Activated CD4-positive, alpha-beta T cell treated with anti-CD3 and anti-CD28 coated beads, Interleukin-2, amount 50 U/mL, for 4 hours (primary cell): ENCODE measurements at regions not wholly inside any gene's neighbourhood (a gene's known extent, or its start where the extent isn't known, plus 50 kb on each side); places are given as distances from the start of the nearest gene placed in this dataset.
"Not testable (repeated sequence)": the region's sequence is repeated elsewhere in the genome, so short reads cannot be mapped to it uniquely, and the experiment has no call there.

ENCODE experiments used
- DNase-seq, 2 experiments: peaks; one replicate each; pipeline ENCODE4 v3.0.0-alpha.2; 2020

DNA sequence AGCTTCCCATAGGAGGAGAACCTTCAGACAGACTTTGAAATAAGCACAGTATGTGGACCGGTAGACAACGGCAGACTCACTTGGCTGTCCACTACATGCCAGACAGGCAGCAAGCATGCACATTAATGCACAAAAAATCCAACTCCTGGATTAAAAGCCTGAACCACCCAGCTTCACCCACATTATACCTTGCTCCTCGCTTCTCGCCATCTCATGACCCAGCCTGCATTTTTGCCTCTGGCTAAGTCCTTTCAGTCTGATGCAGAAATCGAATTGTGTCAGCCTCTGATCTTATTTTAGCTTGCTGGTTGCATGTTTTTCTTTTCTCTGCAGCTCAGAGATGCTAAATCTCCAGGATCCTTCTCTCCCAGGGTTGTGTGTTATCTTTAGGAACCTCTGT, 358.7 kb downstream of the RFC3 start:
- no peak for DNase-seq

DNA sequence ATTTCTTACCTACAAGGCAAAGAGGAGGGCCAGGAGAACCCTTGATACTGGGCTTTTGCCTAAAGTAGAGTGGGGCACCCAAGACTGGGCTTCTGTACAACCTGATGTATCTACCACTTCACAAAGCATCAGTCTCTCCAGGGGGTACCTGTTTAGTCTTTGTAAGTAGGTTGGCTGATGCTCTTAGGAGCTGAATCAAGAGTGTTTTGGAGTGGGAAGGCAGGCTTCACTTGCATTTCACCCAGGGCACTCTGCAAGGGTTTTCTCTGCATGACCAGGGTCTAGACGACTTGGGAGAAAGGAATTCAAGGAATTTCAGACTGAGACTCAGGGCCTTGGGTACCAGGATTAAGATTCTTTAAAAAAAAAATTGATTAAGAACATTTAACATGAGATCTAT, 361.5 kb downstream of the RFC3 start:
- DNase-seq = no peak

DNA sequence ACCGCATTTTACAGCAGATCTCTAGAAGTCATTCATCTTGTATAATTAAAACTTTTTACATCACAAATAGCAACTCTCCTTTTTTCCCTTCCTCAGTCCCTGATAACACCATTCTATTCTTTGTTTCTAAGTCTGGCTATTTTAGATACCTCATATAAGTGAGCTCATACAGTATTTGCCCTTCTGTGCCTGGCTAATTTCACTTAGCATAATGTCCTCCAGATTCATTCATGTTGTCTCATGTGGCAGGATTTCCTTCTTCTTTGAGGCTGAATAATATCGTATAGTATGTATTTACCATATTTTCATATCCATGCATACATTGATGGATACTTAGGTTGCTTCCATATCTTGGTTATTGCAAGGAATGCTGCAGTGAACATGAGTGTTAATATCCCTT, 362.0 kb downstream of the RFC3 start:
- DNase-seq = no peak

DNA sequence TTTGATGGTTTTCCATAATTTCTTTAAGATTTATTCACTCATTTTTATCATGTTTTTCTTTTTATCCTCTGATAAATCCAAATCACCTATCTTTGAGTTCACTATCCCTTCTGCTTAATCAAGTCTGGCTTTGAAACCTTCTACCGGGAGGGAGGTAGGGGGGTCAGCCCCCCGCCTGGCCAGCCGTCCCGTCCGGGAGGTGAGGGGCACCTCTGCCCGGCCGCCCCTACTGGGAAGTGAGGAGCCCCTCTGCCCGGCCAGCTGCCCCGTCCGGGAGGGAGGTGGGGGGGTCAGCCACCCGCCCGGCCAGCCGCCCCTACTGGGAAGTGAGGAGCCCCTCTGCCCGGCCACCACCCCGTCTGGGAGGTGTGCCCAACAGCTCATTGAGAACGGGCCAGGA, 363.3 kb downstream of the RFC3 start:
- DNase-seq = not testable (repeated sequence)

DNA sequence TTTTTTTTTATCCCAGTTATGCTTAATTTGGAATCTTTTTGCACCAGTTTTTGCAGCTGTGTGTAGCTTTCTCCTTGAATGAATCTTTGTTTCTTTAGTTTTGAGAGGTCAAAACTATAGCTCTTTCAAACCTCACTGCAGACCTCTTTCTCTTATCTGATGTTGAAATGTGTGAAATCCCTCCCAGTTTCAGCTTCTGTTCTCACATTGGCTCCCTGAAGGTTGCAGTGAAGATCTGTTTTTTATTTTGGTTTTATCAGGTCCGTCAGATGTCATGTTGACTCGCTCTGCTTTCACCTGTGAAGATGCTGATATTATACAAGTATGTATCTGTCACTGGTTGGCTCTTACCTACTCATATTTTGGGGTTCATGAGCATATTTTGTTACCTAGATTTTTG, 372.0 kb downstream of the RFC3 start:
- DNase-seq = no peak

DNA sequence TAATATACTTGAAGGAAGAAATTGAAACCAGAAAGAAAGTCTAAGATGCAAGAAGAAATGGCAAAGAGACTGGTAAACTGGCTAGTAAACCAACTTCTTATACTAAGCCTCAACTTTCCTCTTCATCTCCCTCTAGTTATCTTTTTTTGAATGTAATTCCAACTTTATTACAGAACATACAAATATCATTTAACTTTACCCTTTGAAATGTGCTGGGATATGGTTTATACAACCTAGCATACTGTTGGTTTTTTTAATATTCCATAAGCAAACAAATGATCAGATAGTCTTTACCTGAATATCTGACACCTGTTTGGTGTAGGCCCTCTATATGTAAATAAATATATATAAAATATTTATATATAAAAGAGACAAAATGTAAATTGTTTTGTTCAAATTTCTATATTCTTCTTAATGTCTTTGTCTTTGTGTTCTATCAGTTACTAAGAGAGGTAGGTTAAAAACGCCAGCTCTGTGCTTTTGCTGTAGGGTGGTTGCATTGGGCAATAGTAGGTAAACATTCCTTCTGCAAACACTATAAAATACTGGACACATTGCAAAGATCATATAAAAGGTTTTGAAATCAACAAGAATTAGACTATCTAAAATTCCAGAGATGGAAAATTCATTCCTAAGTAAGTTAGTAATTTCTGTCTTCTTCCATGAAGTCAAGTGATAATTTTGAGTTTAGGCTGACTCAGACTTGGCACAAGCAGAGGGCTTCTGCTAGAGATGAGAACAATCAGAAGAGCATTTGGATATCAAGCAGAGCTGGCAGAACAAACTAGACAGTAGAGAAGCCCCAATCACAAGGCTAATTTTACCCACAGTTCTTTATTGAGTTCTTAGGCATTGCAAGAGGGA, 383.3 kb downstream of the RFC3 start:
- DNase-seq = no peak

DNA sequence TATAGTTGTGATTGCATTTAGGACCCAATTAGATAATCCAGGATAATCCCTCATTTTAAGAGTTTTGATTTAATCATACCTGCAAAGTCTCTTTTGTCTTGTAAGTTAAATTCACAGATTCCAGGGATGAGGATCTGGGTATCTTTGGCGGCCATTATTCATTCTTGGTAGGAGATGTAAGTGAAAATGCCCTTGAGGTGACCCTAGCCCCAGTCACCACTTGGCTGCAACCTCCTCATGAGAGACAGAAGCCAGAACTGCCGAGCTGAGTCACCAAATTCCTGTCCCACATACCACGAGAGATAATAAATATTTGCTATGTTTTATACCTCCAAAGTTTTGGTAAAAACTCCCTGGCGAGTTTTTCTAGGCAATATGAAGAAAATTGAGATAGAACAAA, 389.4 kb downstream of the RFC3 start:
- DNase-seq = no peak

DNA sequence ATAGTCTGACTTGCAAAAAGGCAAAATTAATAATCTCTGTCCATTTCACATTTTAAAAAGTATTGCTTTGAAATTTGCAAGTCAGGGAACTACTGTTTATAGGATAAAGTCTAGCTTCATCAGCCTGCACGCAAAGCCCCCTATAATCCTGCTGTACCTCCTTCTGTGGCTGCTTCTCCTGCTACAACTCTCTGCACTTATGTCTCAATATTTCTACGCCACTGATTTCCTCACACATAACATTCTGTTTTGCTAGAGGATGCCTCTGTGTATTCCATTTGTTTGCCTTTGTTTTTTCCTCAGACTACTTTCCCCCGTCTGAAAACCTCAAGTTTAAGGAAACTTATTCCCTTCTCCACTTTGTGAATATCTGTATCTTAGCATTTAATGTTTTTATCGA, 389.9 kb downstream of the RFC3 start:
- DNase-seq = no peak

DNA sequence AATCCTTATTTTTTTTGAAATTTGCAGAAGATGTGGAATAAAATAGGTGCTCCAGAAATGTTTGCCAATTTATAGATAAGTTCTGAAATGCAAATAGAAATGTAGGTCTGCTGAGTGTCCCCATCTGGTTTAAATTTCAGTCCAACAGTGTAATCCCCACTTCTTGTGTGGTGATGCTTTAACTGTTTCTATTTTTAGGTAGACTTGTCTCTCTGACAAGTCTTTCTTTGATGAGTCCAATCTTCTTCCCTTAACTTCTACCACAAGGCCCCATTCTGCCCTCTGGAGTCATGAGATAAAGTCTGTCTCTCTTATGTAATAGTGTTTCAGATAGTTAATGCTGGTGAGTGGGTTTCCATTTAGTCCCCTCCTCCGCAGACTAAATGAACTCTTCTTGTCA, 390.4 kb downstream of the RFC3 start:
- no peak for DNase-seq

DNA sequence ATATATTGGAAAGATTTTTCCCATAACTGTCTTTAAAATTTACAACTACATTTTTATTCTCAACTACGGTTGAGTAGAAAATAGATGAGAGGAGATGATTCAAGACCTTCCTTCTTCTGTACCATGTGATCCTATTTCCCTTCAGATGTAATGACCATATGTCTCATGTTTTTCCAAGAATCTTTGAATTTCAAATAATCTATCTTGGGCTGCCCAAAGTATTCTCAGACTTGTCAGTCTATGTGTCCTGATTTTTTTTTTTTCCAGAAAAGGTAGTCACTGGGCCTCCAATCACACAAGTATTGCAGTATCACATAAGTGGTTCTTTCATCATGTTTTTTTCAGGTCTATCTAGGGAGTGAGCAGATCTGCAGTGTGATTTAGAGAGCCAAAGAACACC, 392.4 kb downstream of the RFC3 start:
- no peak for DNase-seq

DNA sequence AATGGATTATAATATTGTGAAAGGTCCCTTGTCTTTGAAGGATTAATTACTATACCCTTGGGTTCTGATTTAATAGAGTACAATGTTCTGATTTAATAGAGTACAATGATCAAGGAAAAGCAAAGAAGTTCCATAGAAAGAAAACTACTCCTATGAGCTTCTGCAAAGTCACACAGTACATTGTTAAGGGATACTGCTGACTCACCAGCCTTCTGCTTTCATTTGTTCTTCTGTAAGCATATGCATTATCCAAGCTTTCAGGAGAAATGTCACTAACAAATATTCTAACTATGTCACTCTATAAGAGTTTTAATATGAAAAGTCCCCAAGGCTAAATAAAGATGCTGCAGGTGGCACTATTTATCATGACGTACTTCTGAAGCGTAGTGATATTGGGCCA, 396.7 kb downstream of the RFC3 start:
- no peak for DNase-seq

DNA sequence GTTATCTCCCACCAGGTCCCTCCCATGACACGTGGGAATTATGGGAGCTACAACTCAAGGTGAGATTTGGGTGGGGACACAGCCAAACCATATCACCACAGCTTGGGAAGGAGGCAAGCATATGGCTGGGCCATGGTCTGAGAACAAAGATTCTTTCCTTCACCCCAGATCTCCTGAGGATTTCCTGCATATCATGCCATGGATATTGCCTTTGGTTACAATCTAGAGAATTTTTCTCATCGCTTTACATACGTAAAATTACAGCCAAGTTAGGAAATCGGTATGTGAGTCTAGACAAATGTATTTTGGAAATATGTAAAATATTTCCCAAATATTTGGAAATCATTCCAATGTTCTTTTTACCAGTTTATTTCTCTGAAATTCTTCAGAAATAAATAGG, 398.3 kb downstream of the RFC3 start:
- DNase-seq = no peak

DNA sequence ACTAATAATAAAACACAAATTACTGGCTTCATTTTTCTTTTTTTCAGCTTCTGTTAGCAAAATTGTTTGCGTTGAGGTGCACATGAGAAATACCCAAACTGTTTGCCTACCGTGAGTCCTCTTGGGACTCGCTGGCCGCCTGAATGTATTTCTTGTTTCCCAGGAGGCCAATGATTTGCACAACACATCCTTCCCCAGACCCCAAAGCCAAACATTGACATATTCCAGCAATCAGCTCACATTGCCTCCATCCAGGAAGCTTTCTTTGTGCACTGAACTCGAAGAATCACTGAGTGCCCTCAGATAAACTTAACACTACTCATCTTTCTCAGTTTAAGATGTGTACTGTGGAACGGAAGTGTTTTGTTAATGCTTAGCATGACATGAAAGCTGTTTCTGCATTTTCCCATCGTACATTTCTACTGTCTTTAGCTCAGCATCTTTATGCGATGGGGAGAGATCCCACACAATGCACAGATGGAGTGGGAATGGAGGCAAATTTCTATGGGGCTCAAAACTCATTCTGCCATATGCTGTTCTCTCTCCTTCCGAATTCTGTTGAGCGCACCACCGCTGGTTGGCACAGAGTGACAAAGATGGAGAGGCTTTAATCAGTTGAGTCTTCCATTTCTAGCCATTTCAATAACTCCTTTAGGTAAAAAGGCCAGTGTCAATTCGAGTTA, 399.5 kb downstream of the RFC3 start:
- no peak for DNase-seq

DNA sequence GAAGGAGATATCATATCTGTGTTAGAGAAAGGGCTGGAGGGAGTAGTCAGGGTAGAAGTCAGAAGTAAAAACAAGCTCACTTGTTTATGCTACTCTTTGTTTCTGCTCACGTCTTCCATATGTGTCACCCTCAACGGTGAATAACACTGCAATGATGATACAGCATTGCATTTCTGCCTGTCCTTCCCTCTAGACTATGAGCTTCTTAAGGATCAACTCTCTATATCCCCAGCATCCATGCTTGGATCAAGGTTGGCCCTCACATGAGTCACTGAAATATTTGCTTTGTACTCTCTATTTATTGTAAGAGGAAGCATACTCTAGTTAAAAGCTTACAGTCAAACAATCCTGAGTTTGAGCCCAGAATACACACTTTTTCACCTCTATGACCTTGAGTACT, 406.0 kb downstream of the RFC3 start:
- DNase-seq = no peak

DNA sequence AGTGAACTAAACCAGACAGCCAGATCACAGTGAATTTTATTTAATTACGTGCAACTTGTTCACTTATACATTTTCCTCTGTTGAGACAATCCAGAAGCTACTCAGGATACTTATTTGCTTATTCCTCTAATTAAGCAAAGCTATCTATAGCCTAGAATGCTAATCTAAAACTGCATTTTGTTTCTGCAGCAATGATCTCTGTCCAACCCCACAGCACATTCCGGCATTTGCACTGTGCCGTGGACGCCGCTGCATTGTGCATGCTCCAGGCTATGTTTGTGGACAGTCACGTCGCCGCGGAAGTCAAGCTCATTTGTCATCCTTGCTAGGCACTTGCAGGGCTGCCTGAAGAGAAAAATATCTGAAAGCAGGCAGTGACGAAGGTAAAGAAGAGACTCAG, 406.9 kb downstream of the RFC3 start:
- no peak for DNase-seq

DNA sequence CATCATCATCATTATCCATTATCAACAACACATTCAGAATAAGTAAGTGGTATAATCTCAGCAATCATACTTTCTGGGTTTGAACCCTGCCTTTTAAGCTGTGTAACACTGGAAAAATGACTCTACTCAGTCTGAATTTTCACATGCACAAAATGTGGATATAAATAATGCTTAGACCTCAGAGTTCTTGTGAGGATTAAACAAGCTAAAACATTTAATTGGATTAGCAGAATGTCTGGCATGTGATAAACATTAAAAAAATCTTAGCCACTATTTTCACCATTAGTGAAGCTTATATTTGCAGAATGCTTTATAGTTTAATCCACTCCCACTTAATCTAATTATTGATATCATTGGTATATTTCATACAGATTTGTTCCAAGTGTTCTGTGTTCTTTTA, 412.3 kb downstream of the RFC3 start:
- no peak for DNase-seq

DNA sequence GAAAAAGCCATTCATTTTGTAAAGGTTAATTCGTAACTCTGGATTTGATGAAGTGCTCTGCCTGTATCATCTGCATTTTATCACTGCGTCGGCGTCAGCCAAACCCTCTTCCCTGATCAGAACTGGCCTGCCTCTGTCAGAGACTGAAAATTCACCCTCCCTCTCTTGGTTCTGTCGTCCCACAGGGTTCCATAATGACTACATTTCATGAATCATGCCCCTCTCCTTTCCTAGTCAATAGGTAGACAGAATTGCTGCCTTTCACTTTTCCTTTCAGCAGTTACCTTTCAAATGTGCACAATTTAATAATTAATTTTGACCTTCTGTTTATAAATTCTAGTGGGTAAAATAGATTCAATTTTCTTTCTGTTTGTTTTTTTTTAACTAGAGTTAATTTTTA, 423.4 kb downstream of the RFC3 start:
- no peak for DNase-seq

DNA sequence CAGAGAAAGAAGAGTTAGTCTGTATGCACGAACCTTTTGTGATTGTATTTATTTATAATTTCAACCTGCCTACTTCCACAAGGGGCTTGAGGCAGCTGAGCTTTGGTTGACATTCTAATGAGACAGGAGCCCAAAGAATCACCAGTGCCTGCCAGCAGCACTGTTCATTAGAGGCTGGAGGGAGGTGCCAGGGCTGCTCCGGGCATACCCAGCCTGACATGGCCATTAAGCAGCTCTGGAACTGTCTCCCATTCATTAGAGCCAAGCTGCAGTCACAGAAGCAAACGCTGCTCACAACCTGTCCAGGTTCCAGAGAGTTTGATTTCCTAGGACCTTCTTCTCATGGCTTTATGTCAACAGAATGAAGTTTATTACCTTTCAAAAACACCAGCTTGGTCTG, 425.5 kb downstream of the RFC3 start:
- DNase-seq = no peak

DNA sequence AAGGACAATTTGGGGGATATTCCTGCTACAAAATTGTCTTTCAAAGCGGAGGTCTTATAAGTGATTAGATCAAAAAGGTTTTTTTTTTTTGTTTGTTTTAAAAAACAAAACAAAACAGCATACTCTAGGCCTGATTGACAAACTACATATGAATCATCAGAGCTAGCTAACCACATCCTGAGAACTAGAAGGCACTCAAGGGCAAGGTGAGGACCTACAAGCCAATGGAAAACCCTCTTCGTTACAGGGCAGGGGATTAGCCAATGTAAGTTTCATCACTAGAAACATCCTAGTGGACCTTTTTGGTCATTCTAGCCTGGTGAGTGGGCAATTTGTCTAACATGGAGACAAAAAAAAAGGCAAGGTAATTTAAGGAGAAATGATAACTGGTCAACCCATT, 428.6 kb downstream of the RFC3 start:
- no peak for DNase-seq

DNA sequence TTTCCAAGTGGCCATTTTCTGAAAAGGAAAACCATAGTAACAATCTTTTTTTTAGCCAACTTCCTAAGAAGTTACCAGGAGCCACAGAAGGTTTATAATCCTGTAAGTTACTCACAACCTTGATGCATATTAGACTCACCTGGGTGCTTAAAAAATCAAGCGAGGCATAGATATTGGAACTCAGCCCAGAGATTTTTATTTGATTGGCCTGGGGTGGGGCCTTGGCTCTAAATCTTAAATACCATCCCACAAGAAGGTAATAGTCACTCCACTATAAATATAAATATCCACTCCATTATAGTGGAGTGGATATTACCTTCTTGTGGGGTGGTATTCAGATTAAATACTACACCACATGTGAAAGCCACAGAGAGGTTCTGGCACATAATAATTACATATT, 429.6 kb downstream of the RFC3 start:
- no peak for DNase-seq

DNA sequence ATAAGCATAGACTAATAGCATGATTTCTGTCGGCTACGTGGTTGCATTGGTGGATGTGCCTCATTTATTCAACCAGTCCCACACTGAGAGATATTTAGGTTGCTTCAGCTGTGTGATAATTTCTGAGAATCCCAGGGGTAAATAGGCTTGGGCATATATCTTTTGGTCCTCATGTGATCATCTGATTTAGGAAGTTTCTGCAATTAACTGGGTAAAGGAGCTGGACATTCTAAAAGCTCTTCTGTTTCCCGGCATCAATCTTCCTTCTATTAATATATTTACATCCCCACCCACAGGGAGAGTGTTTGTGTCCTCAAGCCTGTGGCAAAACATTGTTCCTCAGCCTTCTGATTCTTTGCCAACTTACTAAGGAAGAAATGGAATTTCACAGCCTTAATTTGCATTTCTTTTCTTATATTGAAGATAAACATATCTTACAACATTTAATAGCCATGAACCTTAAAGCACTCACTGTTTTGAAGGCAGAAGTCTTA, 431.6 kb downstream of the RFC3 start:
- no peak for DNase-seq

DNA sequence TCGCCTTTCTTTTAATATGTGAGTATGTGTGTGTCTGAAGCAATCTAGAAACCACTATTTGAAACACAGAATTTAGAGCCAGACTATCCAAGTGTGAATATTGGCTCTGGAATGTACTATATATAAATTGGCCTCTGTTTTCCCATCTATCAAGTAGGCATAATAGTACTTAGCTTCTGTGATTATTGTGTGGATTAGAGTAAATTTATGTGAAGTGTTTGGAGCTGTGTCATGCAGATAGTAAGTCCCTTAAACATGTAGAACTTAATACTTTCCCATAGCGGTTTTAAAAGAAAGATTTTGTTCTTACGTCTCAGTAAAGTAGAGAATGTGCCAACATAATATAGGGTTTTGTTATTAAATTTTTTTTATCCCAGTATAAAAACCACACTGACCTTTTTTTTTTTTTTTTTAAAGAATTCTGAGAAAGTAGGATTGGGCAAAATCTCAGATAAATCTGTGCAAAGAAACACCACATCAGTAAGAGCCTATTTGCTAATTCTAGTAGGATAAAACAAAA, 432.3 kb downstream of the RFC3 start:
- no peak for DNase-seq

DNA sequence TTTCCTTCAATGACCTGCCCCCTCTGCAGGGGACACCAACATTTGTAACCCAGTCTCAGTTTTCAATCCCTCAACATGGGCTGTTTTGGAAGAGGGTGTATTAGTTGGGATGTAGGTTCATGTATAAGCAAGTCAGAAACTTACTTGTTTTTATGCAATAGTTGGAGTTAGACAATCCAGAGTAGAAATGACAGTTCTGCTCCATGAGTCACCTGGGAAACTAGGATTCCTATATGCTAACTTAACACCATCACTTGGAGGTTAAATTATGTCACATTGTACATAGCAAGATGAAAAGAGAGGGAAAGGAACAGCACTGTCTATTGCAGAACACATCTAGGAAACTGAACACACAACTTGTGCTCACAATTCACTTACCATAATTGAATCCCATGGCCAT, 436.4 kb downstream of the RFC3 start:
- no peak for DNase-seq

DNA sequence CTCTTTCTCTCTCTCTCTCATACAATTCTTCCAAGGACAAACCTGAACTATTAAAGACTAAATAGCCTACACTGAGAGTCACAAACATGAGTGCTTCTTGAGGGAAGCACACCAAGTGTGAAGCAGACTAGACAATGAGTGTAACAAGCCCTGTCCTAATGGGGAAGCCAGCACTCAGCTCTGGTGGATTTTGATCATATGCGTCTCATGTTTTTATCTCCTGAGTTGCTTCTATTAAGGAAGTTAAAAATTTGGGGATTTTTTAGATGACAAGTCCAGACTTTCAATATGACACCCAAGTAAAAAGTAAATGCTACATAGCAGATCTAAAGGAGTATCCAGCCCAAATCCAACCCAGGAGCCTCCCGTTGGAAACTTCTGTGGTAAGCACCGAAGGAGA, 437.8 kb downstream of the RFC3 start:
- DNase-seq = no peak
